HG03196 (cell line): ENCODE measurements at regions not wholly inside any gene's neighbourhood (a gene's known extent, or its start where the extent isn't known, plus 50 kb on each side); places are given as distances from the start of the nearest gene placed in this dataset.
"Not testable (repeated sequence)": the region's sequence is repeated elsewhere in the genome, so short reads cannot be mapped to it uniquely, and the experiment has no call there.

Experiments used
- ATAC-seq: cut with Tn5 transposase; IDR thresholded peaks from one replicate; pipeline ENCODE4 v1.9.1; 2021; ENCODE audit not compliant: unreplicated experiment

DNA sequence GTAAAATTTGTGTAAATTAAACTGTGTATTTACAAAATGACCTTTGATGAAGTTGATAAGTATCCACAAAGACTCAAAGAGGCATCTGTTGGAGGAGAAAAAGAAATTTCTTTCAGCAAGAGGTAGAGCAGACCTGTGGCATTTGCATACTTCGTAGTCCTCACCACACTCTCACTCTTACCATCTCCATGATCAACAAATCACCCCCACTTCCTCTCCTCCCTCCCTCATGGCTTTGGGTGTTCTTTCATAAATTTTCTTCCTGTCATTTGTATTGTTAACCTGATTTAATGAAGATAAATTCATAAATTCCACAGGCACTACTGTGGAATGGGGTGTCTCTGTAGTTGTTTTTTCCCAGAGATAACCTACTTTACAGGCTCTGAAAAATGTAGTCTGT, 366.5 kb downstream of the ZNF674 start:
- no peak for ATAC-seq

DNA sequence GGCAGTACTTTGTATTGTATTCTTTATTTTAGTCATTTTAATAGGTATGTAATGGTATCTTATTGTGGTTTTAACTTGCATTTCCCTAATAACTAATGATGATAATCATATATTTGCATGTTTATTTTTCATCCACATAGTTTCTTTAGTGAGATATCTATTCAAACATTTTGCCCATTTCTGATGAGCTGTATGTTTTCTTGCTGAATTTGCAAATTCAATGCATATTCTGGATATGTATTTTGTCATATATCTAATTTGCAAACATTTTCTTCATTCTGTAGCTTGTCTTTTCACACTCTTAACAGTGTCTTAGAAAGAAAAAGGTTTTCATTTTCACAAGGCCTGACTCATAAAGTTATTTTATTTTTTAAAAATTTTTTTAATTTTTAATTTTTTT, 372.1 kb downstream of the ZNF674 start:
- no peak for ATAC-seq

DNA sequence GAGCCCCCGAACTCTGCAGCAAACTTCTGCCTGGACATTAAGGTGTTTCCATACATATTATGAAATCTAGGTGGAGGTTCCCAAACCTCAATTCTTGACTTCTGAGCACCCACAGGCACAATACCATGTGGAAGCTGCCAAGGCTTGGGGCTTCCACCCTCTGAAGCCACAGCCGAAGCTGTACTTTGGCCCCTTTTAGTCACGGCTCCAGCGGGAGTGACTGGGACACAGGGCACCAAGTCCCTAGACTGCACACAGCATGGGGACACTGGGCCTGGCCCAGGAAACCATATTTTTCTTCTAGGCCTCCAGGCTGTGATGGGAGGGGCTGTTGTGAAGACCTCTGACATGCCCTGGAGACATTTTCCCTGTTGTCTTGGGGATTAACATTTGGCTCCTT, 373.8 kb downstream of the ZNF674 start:
- ATAC-seq, result not testable (repeated sequence)

DNA sequence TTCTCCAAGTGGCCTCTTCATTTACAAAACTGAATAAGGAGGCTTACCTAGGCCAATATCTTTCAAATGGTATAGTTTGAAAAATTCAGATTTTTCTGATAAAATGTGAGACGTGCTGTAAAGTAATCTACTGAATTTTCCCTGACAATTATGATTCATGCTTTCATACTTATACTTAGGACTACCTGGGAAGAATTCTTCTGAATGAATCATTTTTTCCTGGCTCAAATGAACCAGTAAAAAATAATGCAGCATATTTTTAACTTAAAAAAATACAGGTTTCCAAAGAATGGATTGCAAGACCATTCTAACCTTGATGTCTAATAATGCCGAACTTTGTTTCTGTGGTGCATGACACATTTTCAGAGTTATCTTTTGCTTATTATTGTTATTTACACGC, 375.4 kb downstream of the ZNF674 start:
- no peak for ATAC-seq

DNA sequence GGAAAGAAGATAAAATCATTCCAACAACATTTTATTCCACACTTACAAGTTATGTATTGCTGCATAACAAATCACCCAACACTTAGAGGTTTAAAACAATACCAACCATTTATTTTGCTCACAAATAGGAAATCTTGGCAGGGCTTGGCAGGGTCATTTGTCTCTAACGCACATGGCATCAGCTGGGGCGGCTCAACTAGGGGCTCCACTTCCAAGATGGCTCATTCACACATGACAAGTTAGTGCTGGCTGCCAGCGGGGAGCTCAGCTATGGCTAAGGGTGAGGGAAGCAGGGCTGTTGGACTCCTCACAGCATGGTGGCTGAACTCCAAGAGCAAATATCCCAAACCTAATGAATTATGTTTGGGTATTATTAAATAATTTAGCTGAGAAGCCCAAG, 377.0 kb downstream of the ZNF674 start:
- no peak for ATAC-seq

DNA sequence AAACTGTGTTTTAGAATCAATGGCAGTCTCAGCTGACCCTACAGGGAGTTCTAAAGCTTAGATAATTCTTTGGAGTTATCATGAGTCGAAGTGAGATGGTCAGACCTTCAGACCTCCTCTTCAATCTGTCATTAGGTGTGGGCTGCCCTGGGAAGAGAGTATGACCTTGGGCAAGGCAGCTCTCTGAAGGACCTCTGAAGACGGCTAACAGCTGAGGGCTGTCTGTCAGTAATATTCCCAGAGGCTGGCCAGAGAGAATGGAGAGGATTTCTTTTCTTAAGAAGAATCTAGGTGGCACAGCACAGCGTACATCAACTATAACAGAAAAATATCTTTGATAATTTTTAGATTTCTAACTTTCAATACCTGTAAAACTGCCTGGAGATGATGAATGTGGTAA, 379.4 kb downstream of the ZNF674 start:
- no peak for ATAC-seq

DNA sequence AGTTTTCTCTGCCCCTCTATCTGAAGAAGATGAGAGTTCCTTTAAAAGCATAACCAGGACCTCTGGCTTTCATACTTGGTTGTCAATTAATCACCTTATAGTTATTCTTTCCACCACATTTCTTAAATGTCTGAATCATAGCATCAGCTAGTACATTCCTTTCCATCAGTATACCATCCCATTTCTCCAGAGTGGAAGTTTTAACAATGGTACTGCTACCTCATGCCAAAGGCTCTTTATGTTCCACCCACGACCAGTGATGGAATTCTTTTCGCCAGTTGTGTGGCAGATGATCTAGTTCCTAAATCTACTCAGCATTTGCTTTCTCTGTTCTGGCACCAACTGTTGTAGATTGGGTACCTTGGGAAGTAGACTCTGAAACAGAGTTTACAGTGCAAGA, 379.8 kb downstream of the ZNF674 start:
- no peak for ATAC-seq

DNA sequence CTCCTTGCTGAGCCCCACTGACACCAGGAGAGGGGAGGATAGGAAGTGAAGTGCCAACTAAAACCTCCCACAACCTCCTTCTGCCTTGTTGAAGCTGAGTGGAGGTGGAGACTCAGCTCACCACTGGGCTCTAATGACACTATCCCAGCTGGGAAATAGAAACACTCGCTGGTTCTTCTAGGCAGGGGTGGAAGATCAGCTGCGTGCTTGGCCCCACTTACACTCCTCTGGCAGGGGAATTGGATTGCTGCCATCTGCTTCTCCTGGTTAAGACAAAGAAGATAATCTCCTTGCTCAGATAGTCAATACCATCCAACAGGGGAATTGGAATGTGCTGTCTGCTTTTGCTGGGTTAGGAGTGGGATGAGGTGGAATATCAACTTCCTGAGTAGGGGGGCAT, 392.5 kb downstream of the ZNF674 start:
- ATAC-seq, result no peak

DNA sequence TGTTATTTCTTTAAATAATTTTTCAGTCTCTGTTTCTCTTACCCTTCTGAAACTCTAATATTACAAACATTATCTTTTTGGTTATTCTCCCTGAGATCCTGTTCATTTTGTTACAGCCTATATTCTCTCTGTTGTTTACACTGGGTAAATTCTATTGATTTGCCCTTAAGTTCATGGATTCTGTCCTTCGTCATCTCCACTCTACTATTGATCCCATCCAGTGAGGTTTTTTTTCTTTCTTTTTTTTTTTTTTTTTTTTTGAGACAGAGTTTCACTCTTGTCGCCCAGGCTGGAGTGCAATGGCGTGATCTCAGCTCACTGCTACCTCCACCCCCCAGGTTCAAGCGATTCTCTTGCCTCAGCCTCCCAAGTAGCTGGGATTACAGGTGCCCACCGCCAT, 393.9 kb downstream of the ZNF674 start:
- not testable (repeated sequence) for ATAC-seq

DNA sequence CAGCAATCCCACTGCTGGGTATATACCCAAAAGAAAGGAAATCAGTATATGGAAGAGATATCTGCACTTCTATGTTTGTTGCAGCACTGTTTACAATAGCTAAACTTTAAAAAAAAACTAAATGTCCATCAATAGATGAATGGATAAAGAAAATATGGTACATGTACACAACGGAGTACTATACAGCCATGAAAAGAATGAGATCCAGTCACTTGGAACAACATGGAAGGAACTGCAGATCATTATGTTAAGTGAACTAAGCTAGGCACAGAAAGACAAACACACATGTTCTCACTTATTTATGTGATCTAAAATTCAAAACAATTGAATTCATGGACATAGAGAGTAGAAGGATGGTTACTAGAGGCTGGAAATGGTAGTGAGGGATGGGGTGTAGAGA, 400.7 kb downstream of the ZNF674 start:
- ATAC-seq, result no peak

DNA sequence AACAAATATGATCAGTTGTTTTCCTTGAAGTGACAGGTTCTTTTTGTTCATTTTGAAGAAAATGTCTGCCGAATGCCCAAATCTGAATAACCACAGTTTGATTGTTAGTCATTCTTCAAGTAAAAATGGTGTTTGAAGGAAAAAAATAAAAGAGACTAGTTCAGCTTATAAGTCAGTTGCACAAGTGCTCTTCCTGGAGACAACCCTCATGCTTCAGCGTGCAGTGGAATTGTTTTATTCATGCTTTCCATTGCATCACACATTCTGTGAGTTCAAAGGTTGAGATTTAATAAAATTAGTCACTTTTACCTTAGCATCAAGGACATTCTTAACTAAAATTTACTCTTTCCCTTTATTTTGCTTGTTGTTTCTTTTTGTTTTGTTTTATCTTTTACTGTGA, 404.9 kb downstream of the ZNF674 start:
- ATAC-seq, result no peak

DNA sequence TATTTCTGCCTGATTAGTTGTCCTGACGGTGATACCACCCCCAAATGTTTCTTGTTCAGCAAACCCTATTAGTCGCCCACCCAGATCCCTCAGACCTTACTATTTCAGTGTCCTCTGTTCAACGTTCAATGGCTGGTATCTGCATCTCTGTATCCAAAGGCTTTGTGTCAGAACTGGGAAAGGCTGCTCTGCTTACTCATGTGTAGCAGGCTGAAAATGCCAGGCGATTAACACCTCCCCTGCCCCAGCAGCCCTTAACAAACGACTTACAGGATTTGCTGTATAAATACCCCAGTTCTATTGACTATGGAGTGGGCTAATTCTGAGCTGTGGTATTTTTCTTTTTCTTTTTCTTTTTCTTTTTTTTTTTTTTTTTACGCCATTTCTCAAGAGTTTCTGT, 415.0 kb downstream of the ZNF674 start:
- no peak for ATAC-seq

DNA sequence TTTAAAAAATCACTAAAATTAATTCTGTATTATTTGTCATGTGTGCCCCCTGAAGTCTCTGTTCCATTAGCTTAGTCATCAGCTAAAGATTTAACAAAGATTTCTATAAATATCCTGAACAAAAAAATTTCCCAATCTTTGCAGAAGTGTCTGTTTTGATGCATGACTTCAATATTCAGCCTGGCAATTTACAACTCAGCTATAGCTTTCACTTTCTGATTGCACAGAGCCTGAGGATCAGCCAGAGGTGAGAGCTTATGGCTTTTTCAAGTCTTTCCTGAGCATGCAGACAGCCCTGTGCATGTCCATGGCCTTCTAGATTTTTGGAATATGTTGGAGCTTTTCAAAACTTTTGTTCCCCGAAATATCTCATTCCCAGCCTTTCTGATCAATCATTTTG, 420.1 kb downstream of the ZNF674 start:
- no peak for ATAC-seq

DNA sequence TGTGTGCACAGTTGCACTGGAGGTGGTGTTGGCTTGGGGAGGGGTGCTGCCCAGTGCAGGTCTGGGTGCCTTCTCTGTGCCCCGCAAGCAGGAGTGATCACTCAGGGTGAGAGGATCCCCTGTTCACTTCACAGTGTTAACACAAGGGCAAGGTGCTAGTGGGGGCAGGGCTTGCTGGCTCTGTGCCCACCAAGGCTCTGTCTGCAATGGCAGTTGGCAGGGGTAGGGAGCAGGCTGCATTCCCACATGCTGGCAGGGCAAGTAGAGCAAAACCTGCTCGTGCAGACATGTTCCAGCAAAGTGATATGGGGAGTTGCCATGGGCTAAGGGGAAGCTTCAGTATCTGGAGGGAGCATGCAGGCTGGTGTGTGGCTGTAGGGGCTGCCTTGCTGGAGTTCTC, 428.0 kb downstream of the ZNF674 start:
- no peak for ATAC-seq

DNA sequence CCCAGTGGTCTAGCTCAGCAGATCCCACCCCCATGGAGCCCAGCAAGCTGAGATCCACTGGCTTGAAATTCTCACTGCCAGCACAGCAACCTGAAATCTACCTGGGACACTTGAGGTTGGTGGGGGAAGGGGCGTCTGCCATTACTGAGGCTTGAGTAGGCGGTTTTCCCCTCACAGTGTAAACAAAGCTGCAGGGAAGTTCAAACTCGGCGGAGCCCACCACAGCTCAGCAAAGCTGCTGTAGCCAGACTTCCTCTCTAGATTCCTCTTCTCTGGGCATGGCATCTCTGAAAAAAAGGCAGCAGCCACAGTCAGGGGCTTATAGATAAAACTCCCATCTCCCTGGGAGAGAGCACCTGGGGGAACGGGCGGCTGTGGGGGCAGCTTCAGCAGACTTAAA, 457.9 kb downstream of the ZNF674 start:
- not testable (repeated sequence) for ATAC-seq

DNA sequence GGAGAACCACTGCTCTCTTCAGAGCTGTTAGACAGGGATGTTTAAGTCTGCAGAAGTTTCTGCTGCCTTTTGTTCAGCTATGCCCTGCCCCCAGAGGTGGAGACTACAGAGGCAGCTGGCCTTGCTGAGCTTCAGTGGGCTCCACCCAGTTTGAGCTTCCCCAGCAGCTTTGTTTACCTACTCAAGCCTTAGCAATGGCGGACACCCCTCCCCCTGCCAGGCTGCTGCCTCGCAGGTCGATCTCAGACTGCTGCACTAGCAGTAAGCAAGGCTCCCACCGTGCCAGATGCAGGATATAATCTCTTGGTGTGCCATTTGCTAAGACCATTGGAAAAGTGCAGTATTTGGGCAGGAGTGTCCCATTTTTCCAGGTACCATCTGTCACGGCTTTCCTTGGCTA, 465.1 kb downstream of the ZNF674 start:
- not testable (repeated sequence) for ATAC-seq

DNA sequence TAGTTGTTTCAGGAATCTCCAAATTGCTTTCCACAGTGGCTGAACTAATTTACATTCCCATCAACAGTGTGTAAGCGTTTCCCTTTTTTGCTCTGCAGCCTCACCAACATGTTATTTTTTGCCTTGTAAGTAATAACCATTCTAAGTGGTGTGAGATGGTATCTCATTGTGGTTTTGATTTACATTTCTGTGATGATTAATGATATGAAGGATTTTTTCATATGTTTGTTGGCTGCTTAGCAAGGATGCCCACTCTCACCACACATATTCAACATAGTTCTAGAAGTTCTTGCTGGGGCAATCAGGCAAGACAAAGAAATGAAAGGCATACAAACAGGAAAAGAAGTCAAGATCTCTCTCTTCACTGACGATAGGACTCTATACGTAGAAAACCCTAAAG, 472.4 kb downstream of the ZNF674 start:
- ATAC-seq, result no peak

DNA sequence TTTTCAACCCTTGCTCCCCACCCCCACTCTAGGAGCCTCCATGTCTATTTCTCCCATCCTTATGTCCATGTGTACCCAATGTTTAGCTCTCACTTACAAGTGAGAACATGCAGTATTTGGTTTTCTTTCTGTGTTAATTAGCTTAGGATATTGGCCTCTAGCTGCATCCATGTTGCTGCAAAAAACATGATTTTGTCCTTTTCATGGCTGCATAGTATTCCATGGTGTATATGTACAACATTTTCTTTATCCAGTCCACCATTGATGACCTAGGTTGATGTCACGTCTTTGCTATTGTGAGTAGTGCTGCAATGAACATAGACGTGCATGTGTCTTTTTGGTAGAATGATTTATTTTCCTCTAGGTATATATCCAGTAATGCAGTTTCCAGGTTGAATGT, 472.8 kb downstream of the ZNF674 start:
- ATAC-seq, result no peak

DNA sequence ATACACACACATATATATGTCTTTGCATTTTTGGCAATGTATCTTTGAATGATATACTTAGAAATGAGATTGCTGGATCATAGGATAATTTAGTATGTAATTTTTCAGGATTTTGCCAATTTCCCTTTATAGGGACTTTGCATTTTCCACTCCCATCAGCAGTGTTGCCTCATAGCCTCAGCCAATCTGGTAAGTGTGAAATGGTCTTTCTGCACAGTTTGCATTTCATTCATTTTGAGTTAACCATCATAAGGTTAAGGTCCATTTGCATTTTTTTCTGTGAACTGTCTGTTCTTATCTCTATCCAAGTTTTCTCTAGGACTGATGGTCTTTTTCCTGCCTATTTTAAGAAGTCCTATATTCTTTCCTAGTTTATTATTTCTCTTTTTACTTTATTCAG, 474.8 kb downstream of the ZNF674 start:
- no peak for ATAC-seq

DNA sequence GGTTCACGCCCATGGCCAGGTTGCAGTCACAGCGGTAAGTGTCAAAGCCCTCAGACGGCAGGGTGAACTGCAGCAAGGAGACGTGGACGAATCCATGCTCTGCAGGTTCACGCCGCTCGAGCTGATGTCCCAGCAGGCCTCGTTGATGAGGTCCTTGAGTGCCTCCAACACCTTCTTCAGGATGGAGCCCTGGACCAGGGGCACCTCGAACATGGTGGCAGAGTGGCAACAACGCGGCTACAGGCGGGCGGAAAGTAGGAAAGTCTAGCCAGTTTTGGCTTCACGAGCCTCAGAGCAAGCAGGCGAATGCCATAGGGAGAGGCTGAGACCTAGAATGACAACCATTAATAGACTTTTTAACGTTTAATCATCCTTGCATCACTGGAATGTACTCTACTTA, 485.9 kb downstream of the ZNF674 start:
- no peak for ATAC-seq

DNA sequence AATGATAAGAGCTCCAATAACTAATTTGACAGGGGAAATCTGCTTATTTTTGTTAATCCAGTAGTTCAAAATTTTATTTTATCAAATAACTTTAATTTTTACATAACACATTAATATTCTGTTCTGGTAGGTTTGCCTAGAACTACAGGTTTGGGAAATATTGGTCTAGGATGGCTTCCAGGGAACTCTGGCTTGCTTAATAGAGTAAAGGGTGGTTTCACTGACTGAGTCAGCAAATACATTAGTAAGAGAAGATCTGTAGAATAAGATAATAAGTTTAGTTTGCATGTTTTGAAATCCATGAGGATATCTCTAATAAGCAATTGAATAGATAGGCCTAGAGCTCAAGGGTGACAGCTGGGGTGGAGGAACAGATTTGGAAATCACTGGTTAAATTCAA, 500.7 kb downstream of the ZNF674 start:
- ATAC-seq, result no peak

DNA sequence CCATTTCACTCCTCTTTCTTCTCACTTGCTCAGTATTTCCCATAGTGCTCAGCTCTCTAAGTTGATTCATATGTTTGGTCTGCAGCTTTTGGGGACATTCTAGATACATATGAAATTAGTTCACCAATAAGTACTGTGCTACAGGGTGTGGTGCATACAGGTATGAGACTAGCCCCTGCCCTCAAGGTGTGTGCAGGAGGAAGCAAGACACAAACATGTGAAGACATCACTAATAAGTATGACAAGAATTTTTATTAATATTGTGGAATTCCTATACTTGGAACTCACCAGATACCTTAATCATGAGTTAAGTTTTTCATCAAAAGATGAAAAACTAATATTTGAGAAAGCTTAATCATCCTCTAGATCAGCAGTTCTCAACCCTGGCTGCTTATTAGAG, 505.2 kb downstream of the ZNF674 start:
- ATAC-seq, result no peak

DNA sequence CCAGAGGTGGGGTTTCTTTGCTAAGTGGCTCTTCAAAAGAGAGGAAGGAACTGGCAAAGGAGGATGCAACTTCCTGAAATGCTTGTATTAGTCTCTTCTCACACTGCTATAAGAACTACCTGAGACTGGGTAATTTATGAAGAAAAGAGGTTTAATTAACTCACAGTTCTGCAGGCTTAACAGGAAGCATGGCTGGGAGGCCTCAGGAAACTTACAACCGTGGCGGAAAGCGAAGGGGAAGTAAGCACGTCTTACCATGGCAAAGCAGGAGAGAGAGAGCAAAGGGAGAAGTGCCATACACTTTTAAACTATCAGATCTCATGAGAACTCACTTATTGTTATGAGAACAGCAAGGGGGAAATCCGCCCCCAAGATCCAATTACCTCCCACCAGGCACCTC, 505.7 kb downstream of the ZNF674 start:
- ATAC-seq, result no peak

DNA sequence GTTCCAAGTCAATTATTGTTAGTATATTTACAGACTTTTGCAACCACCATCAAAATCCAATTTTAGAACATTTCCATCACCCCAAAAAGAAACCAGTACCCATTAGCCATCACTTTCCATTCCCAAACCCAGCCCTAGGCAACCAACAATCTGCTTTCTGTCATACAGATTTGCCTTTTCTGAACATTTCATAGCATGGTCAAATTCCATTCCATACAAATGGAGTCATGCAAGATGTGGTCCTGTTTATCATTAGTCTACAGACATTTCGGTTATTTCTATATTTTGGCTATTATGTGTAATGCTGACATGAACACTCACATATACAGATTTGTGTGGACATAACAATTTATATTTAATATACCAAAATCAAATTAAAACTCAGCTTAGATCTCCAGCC, 508.7 kb downstream of the ZNF674 start:
- no peak for ATAC-seq
